Activated CD8-positive, alpha-beta memory T cell treated with anti-CD3 and anti-CD28 coated beads for 1 hour (primary cell): ENCODE measurements at regions not wholly inside any gene's neighbourhood (a gene's known extent, or its start where the extent isn't known, plus 50 kb on each side); places are given as distances from the start of the nearest gene placed in this dataset.

Source experiments
- DNase-seq, 2 donors: peaks; one replicate each; pipeline ENCODE4 v3.0.0-alpha.2; 2020; ENCODE audit warnings: low read depth in 1 of 2; ENCODE audit errors: extremely low read depth in 1 of 2

DNA sequence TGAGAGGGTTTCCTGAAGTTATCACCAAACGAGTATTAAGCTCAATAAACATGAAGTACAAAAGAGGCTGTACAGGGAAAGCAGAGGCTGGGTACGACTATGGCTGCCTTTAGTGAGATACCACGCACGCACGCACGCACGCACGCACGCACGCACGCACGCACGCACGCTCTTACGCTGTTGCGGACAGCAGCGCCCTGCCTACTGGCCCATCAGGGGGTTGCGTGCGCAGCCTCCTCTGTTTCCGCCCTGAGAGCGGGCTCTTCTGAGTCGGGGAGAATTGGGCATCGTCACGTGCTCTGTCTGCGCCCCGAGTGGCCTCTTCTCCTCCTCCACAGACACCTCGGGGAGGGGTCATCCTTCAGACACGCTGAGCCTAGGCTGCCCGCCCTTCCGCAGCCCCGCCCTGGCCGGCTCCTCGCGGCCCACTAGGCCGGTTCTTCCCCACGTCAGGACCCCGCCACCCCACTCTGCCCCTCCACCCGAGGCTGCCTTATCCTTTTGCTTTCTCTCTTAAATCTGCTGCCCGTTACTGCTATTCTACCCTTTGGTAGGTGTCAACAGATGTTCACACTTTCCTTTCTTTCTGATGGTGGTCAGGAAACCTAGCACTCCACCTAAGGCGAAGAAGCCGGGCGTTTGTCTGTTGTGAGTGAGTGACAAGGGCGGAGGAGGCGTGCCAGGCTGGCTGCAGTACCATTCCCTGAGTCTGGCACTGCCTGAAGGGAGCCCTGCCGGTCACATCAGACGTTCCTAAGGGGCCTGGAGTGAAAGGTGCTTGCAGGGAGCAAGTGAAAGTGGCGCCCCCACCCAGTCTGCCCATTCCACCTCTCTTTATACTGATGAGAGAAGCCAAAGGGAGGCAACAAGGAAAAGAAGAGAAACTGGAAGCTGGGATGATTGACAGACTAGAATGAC is 300.4 kb upstream of the B3GAT1 start:
- no peak for DNase-seq

DNA sequence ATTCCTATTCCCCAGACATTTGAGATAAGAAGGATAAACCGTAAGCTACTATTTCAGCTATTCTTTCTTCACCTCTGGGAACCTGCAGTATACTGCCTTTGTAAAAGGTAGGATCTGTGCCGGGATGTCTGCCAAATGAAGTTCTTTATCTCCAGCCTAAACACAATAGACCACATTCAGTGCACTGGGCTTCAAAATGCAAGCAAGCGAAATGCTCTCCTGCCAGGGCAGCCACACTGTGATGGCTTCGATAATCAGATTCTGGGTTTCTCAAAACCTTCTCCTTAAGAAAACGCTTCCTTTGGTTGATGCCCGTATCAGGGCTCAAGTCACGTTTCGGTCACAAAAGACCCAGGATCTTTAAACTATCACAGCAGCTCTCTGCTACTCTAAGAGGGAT is 299.5 kb upstream of the B3GAT1 start:
- DNase-seq, result no peak

DNA sequence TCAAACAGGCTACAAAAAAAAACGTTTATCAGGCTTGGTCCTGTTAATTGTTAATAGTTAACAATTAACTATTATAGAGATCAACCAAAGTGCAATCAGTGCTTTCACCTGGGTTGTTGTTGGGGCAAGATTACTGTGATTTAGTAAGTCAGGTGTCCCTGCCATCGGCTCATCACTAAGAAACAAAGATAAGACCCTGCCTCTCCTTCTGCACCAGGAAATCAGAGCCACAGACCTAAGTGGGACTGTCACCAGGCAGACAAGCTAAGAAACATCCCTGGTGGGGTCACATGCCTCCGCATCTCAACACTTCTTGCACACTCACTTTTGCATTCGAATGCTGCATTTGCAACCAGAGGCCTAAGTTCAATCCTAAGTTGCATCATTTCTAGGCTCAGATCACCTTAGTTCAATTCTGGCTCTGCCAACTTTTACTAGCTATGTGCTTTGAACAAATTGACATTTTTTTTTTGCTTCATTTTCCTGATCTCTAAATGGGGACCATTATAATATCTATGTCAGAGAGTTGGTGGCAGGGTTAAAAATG is 298.9 kb upstream of the B3GAT1 start:
- no peak for DNase-seq

DNA sequence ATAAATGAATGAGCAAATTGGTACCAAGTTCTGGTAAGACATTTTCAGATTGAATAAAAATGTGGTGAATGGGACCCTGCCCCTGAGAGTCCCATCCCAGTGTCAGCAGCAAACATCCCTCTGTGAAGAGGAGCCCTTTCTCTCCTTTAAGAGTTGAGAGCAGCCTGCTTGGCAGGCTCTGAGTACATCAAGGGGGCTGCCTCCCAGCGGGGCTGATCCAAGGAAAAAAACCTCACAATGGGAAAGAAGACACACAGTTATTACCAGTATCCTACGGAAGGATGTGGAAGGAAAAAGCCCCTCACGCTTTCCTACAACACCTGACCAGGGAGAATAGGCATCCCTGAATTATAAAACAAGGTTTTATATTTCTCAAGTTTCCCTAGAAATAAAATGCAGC is 293.8 kb upstream of the B3GAT1 start:
- DNase-seq, result no peak

DNA sequence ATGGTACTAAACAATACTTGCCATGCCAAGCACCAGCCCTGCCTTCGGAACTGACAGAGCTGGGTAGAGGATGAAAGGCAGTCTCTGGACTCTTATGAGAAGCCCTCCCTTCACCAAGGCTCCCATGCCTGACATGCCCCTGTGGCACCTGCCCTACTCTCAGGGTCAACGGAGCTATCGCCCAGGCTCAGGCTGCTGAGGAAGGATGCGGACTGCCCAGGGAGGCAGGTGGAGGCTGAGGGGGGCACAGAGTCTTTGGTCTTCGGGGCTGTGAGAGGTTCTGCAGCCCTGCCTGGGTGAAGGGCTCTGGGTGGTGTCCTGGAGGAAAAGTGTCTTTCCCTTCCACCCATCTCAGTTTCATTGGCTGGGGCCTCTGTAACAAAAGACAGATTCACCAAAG is 290.8 kb upstream of the B3GAT1 start:
- DNase-seq, result no peak

DNA sequence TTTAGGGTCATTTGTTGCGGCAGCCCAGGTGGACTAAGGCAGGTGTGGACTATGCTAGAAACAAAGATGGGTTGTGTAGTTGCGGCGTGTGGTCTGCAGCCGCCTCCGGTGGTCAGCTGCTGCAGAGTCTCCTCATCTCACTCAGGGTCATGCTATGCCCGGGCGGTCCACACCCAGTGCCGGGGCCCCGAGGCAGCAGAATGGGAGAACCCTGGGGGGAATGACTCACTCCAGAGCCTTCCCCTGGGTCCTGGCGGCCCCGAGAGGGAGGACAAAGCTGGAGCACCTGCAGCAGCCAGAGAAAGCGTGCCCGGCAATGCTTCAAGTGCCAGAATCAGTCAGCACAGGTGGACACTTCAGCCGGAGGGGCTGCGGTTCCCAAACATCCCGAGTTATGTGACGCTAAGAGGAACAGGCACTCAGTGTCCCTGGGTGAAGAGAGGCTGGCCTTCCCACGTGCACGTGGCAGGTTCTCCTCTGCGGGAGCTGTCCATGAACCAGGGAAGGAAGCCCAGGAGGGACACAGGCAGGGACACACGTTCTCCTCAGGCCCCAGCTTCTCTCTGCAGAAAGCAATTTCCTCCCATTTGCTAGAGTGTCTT is 289.6 kb upstream of the B3GAT1 start:
- DNase-seq, result no peak

DNA sequence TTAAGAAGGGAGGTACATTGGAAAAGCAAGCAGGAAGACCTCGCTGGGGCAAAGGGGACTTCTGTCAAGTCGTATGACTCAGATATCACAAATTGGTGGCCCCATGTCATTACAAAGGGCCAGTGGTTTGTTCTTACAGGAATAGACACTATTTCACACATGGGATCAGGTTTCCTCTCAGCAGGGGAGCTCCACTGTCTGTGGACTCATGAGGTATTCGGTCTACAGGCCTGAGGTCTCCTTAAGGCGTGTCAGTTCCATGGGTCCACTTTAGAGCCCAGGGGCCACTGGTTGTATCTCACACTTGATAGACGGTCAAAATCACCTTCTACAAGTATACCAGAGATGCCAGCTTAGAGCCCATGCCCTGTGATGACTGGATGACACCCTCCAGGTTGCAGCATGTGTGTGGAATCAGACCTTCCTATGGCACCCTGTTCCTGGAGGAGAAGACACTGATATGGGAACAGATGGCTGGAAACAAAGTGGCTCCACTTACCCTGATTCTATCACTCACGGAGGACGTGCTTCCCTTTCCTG is 288.1 kb upstream of the B3GAT1 start:
- no peak for DNase-seq

DNA sequence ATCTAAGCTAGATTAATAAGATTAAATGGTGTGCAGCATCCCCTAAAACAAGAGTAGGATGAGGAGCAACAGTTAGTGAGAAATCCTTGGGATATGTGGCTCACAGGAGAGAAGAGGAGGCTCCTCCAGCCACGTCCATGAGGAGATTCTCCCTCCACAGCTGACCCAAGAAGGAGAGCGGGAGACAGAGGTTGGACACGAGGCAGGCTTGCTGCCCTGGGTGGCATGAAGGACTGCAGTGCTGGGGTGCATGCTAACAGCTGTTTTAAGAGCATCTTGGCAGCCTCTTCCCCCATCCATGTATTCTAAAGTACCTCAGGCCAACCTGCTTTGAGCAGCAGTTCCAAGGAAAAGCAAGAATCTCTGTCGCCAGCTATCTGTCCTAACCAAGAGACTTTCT is 284.4 kb upstream of the B3GAT1 start:
- no peak for DNase-seq

DNA sequence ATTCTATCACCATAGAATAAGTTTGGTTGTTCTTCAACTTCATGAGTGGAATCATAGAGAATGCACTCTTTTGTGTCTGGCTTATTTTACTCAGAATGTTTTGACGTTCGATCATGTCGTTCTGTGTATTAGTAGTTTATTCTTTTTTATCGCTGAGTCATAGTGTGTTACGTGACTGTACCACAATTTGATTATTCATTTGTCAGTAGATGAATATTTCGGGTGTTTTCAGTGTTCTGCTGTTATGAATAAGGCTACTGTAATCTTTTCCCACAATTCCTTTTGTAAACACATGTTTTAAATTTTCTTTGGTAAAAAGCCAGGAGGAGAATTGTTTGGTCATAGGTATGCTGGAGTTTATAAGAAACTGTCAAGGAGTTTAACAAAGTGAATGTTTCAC is 279.9 kb upstream of the B3GAT1 start:
- no peak for DNase-seq

DNA sequence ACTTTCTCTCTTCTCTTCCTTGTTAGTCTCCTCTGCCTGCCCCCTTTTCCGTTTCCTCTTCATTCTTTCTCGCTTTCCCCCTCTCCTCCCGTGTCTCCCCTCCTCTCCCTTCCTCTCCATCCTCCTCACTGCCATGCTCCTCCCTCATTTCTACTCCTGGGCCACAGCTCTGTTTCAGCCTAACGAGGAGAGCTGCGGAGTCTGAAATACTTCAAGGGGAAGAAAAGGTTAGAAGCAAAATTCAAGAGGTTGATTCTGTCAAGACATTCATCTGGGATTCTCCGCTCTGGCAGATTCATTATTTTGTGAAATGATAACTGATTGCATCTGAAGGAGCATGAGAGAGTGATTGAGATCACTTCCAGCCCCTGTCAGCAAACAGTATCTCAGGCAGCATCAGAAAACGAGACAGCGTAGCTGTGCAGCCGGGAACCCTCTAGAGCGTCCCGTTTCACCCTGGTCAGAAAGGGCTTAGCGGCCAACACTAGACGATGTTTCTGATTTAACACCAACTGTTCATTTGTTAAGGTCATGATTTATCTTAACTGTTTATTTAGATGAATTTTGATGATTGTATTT is 279.3 kb upstream of the B3GAT1 start:
- no peak for DNase-seq

DNA sequence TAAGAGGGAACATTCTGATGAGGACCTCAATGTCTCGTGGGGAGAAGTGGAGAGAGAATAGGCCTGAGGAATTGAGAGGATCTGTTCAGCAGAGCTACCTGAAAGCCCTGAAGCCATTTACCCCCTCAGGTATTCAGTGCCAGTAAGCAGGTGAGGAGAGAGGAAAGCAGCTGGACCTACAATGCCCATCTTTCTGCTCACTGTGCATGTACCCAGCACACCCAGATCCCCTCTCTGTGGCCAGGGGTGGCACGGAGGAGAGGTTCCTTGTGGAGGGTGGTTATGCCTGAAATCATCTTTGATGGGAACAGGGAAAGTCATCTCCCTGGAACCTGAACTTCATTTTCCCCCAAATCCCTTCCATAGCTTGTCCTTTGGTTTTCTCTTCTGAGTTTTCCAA is 277.8 kb upstream of the B3GAT1 start:
- DNase-seq, result no peak

DNA sequence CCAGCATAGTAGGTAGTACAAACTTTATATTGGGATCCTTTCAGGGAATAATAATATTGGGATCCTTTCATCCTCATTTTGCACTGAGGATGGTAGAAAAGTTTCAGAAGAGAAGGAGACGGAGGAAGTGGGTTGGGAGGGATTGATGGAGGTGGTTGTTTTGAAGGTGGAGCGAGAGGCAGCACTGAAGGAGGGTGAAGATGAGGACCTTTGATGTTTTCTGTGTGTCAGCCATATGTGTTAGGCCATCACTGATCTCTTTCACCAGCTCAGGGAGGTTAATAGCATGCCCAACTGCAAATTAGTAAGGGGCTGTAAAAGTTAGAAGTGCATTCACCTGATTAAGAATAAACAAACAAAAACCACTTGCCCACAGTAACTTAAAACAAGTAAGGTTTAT is 275.5 kb upstream of the B3GAT1 start:
- no peak for DNase-seq

DNA sequence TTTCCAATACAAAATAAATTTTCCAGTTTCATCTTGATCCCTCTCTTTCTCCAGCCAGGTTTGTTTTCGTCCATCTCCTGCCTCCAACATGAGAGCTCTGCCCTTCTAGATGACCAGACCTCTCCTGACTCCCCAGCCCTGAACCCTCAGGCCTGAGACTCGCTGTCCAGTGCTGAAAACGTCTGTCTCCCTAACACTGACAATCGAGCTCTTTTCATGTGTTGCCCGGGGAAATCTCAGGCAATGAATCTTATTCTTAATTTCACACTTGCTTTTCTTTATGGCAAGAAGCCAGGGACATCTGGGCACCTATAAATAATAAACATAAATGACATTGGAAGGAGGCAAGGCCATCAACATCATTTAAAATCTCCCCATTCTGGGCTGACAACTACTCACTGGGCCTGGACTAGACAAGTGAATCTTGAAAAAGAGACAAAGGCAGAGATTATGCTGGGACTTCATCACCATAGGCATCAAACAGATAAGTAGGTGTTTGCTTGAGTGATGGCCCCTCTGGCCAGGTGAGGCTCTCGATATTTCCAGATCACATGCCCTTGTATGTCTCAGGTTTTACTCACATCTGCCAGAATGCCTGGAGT is 274.5 kb upstream of the B3GAT1 start:
- no peak for DNase-seq

DNA sequence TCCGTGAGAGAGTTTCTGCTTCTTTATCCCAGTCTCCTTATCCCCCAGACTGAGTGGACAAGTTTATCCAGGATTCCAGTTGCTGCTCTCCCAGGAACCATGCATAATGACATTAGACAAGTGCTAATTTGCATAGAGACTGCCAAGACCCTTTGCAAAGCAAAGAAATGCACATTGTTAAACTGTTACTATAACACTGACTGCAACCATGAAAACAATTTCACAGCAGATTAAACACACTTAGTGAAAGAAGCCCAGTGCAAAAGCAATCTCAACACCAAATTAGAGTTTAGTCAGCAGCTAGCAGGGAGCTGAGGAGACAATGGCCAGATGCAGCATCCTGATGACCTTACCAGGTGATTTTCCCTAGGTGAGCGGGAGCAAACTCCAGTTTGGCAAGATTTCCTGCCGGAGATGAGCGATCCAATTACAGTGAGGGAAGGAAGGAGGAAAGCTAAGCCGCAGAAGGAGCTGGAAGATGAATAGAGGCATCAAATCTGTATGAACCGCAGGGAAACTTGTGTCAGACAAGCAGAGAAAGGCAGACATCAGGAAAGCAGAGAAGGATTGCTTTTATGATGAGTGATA is 273.8 kb upstream of the B3GAT1 start:
- no peak for DNase-seq

DNA sequence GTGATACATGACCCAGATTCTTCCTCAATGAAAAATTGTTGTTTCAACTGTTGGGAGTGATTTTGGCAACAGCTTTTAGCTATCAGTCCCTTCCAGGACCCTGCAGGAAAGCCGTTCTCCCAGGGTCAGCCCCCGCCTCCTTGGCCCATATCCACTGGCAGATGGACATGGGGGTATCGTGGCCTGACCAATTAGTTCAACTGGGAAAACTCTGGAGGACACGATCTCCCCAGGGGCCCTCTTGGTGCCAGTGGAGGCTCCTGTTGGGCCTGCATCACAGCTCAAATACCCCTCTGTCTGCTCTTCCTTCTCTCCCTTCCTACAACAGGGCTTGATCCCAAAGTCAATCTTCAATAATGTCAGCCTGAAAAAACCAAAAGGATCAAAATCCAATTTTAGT is 272.5 kb upstream of the B3GAT1 start:
- no peak for DNase-seq

DNA sequence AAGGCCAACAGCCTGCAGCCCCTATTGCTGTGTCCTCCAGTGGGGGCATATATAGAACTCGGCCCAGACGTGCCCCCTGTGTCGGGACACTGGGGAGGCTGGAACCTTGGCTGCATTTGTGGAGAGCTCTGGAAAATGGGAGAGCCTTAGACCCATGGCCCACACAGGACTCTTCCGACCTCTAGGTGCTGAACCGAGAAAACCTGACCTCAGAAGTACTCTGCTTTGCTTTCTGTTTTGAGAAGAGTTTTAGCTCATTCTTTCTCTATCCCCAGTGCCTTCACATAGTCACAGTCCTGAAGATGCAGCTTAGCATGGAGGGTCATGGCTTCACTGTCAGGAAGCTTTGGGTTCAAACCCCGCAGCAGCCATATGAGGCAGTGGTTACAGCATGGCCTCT is 271.8 kb upstream of the B3GAT1 start:
- no peak for DNase-seq

DNA sequence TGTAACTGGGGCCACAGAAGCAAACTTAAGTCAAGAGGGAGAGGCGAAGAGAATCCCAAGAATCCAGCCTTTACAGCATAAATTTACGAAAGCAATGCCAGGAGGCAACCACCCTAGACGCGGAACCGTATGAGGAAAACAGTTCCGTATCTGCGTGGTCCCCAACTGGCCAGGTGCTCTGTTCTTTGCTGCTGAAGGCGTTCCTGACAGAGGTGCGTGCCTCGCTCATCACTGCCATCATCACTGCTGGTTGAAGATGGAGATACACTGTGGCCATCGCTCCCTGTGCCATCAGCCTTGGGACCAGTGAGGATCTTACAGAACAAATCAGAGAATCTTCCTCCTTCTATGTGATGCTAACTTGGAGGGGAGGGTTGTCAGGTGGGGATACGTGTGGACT is 270.5 kb upstream of the B3GAT1 start:
- no peak for DNase-seq

DNA sequence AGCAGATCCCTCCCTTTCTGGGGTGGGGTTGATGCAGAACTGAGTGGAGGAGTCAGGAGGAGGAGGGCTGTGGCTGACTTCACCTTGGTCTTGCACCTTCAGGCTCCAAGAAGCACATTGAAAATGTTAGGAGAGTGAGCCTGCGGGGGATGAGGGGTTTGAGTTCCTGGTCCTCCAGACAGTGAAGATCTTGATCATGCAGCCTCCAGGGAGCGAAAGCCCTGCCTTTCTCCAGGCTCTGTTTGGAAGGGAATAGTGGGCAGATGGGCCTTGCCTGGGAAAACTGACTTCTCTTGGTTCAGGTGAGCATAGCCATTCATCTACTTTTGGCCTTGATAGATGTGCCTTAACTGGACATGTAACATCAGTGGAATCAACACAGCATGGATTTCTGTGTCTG is 267.6 kb upstream of the B3GAT1 start:
- DNase-seq, result no peak

DNA sequence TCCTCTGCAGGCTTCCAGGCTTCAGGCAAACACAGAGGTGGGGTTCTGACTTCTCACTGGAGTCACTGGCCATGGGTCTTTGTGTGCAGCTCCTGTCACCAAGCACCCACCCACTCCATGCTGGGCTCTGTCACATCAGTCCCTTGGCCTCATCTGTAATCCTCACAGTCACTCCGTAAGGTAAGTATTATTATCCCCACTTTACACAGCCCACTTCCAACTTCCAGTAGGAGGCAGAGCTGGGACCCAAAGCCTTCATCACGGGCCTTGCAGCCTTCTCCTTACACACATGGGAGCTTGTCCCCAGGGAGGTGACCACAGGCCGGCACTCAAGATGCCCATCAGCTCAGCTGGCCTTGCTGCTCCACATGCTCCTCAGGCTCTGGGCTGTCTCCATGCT is 266.7 kb upstream of the B3GAT1 start:
- no peak for DNase-seq

DNA sequence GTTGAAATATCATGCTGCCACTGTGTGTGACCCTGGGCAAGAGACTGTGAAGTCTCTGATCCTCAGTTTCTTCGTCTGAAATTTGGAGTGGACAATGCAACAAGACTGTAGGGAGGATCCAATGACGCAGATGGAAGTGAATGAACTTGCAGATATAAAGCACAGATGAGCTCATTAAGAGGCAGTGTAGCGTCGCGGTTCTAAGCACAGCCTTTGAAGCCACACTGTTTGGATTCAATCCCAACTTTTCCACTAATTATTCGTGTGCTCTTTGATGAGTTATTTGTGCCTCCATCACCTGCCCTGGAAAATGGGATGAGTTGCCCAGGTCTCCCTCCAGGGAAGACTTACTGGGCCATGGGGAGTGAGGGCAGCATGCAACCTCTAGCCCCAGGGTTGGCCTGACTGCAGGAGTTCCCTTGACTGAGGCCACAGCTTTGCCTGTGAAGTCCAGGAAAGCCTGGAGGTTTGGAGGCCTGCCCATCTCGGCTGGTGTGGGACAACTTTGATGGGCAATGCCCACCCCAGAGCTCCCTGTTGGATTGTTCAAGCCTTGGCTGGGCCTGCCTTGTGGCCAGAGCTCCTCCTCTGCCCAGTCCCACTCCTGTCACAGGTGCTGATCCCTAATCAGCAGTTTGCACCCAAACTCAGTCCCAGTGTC is 266.0 kb upstream of the B3GAT1 start:
- no peak for DNase-seq
